Progenitor cell of endocrine pancreas (in vitro differentiated cells): ENCODE measurements at regions not wholly inside any gene's neighbourhood (a gene's known extent, or its start where the extent isn't known, plus 50 kb on each side); places are given as distances from the start of the nearest gene placed in this dataset.

Source experiments
- DNase-seq: peaks from one replicate; pipeline ENCODE4 v3.0.0; 2021; ENCODE audit warnings: low spot score; ENCODE audit not compliant: unreplicated experiment
- H3K27ac Mint-ChIP-seq: 2 replicates; pipeline ENCODE4 v1.8.0; 2021; ENCODE audit warnings: mild to moderate bottlenecking, moderate library complexity, mixed read lengths
- H3K27me3 Mint-ChIP-seq: 2 replicates; pipeline ENCODE4 v1.8.0; 2021; ENCODE audit warnings: mixed read lengths
- H3K36me3 Mint-ChIP-seq: 2 replicates; pipeline ENCODE4 v1.8.0; 2022; ENCODE audit warnings: mixed read lengths; ENCODE audit not compliant: insufficient read depth
- H3K4me1 Mint-ChIP-seq: 2 replicates; pipeline ENCODE4 v1.8.0; 2021; ENCODE audit warnings: low read depth, mixed read lengths
- H3K4me3 Mint-ChIP-seq: 2 replicates; pipeline ENCODE4 v1.8.0; 2021; ENCODE audit warnings: low read depth, mild to moderate bottlenecking, moderate library complexity, mixed read lengths
- H3K9me3 Mint-ChIP-seq: 2 replicates; pipeline ENCODE4 v1.8.0; 2021; ENCODE audit warnings: low read depth, mixed read lengths
- CTCF ChIP-seq: fragments of 200-600 bp; sonication (generic); IDR thresholded peaks from one replicate; pipeline ENCODE4 v1.5.0; 2021; ENCODE audit warnings: antibody characterized with exemption, mild to moderate bottlenecking; ENCODE audit not compliant: unreplicated experiment

GRCh38 chr9:38337706-38338264, 54.7 kb upstream of the ALDH1B1 start:
- DNase-seq: no peak
- H3K4me3 Mint-ChIP-seq: no peak overlapping the region
- H3K27ac Mint-ChIP-seq: peak overlapping the region; percentile 21

GRCh38 chr9:38337181-38337580, 55.3 kb upstream of the ALDH1B1 start:
- Mint-ChIP-seq H3K27me3 (peaks cover 31% of the 10 kb centered on the region), H3K36me3 (no peaks in the 10 kb centered on the region), H3K27ac (no peak overlapping the region), H3K4me1 (peaks cover 19% of the 10 kb centered on the region), H3K9me3 (peaks cover 2% of the 10 kb centered on the region), H3K4me3 (no peak overlapping the region)
- TF ChIP-seq CTCF: no peak
- no peak for DNase-seq

More at GRCh38 chr9:38337706-38338264, 54.7 kb upstream of the ALDH1B1 start:
- TF ChIP-seq CTCF: no peak
- no peaks in the 10 kb centered on the region for H3K9me3 Mint-ChIP-seq
- H3K27me3 Mint-ChIP-seq: peaks cover 36% of the 10 kb centered on the region
- peaks cover 15% of the 10 kb centered on the region for H3K4me1 Mint-ChIP-seq
- no peaks in the 10 kb centered on the region for H3K36me3 Mint-ChIP-seq

GRCh38 chr9:38336341-38336740, 56.2 kb upstream of the ALDH1B1 start:
- no peak overlapping the region for H3K4me3 Mint-ChIP-seq
- H3K4me1 Mint-ChIP-seq: peaks cover 19% of the 10 kb centered on the region
- no peaks in the 10 kb centered on the region for H3K36me3 Mint-ChIP-seq
- H3K27ac Mint-ChIP-seq: peak overlapping the region; percentile 79
- no peak for TF ChIP-seq CTCF
- H3K27me3 Mint-ChIP-seq: peaks cover 29% of the 10 kb centered on the region
- no peak for DNase-seq
- H3K9me3 Mint-ChIP-seq: peaks cover 4% of the 10 kb centered on the region

GRCh38 chr9:38335686-38336085, 56.8 kb upstream of the ALDH1B1 start:
- no peak overlapping the region for H3K4me3 Mint-ChIP-seq
- H3K4me1 Mint-ChIP-seq: peaks cover 19% of the 10 kb centered on the region
- no peak overlapping the region for H3K27ac Mint-ChIP-seq
- peaks cover 4% of the 10 kb centered on the region for H3K9me3 Mint-ChIP-seq
- no peak for TF ChIP-seq CTCF
- H3K36me3 Mint-ChIP-seq: no peaks in the 10 kb centered on the region
- peaks cover 26% of the 10 kb centered on the region for H3K27me3 Mint-ChIP-seq
- no peak for DNase-seq

- peaks cover 19% of the 10 kb centered on the region for H3K4me1 Mint-ChIP-seq
- H3K9me3 Mint-ChIP-seq: peaks cover 4% of the 10 kb centered on the region
- no peak for DNase-seq
- H3K27me3 Mint-ChIP-seq: peaks cover 21% of the 10 kb centered on the region
- peak; percentile 65 for TF ChIP-seq CTCF
- H3K27ac Mint-ChIP-seq: no peak overlapping the region
- no peaks in the 10 kb centered on the region for H3K36me3 Mint-ChIP-seq
- no peak overlapping the region for H3K4me3 Mint-ChIP-seq
Measured at GRCh38 chr9:38334234-38334633, 58.3 kb upstream of the ALDH1B1 start.
